DOHH2 (cell line): ENCODE measurements at regions not wholly inside any gene's neighbourhood (a gene's known extent, or its start where the extent isn't known, plus 50 kb on each side); places are given as distances from the start of the nearest gene placed in this dataset.

Source experiments
- H3F3A ChIP-seq: fragments of 200-600 bp; sonication (generic), shearing (Covaris generic); 2 replicates; pipeline ENCODE4 v1.6.0; 2016; ENCODE audit warnings: antibody characterized with exemption, mild to moderate bottlenecking; ENCODE audit not compliant: control insufficient read depth, insufficient read depth
- H3K27ac ChIP-seq: fragments of 200-600 bp; sonication (generic); 2 replicates; pipeline ENCODE4 v1.5.1; 2014; ENCODE audit warnings: low read depth, mild to moderate bottlenecking, low read length, moderate library complexity
- H3K27me3 ChIP-seq: fragments of 200-600 bp; sonication (generic); 2 replicates; pipeline ENCODE4 v1.6.1; 2014; ENCODE audit warnings: mild to moderate bottlenecking, low read length, mixed read lengths; ENCODE audit not compliant: control insufficient read depth
- H3K36me3 ChIP-seq: fragments of 200-600 bp; sonication (generic); 2 replicates; pipeline ENCODE4 v1.6.1; 2014; ENCODE audit warnings: mild to moderate bottlenecking, low read length, moderate library complexity, mixed read lengths; ENCODE audit not compliant: control insufficient read depth
- H3K4me1 ChIP-seq: fragments of 200-600 bp; sonication (generic); 2 replicates; pipeline ENCODE4 v1.6.1; 2014; ENCODE audit warnings: mild to moderate bottlenecking, low read length, mixed read lengths; ENCODE audit not compliant: control insufficient read depth
- H3K4me2 ChIP-seq: fragments of 200-600 bp; sonication (generic); 2 replicates; pipeline ENCODE4 v1.6.0; 2014; ENCODE audit warnings: mild to moderate bottlenecking, low read length, moderate library complexity
- H3K4me3 ChIP-seq: fragments of 200-600 bp; sonication (generic); 2 replicates; pipeline ENCODE4 v1.5.1; 2014; ENCODE audit warnings: mild to moderate bottlenecking, low read length, mixed read lengths
- H3K79me2 ChIP-seq: fragments of 200-600 bp; sonication (generic); 2 replicates; pipeline ENCODE4 v1.6.1; 2014; ENCODE audit warnings: mild to moderate bottlenecking, low read length, mixed read lengths; ENCODE audit not compliant: control insufficient read depth
- H3K9me2 ChIP-seq: fragments of 200-600 bp; sonication (generic); replicated peaks from 2 replicates; pipeline ENCODE4 v1.6.1; 2014; ENCODE audit warnings: mild to moderate bottlenecking, low read length, mixed read lengths; ENCODE audit not compliant: control insufficient read depth
- H3K9me3 ChIP-seq: fragments of 200-600 bp; sonication (generic); 2 replicates; pipeline ENCODE4 v1.6.1; 2014; ENCODE audit warnings: antibody characterized with exemption, low read length, mixed read lengths; ENCODE audit not compliant: control insufficient read depth, insufficient read depth
- H4K20me1 ChIP-seq: fragments of 200-600 bp; sonication (generic); 2 replicates; pipeline ENCODE4 v1.6.0; 2014; ENCODE audit warnings: low read depth, mild to moderate bottlenecking, antibody characterized with exemption, low read length, moderate library complexity; ENCODE audit not compliant: control insufficient read depth, insufficient read depth
- EZH2phosphoT487 ChIP-seq: fragments of 200-600 bp; sonication (generic); IDR thresholded peaks from 2 replicates; pipeline ENCODE4 v1.6.1; 2017; ENCODE audit warnings: borderline replicate concordance, mild to moderate bottlenecking, antibody characterized with exemption, low read length, moderate library complexity, mixed read lengths
- TF ChIP-seq, protein P1 (sequence below): fragments of 200-600 bp; sonication (generic); IDR thresholded peaks from one replicate; pipeline ENCODE4 v1.5.1; 2014; ENCODE audit warnings: antibody characterized with exemption, mild to moderate bottlenecking, low read depth, low read length; ENCODE audit not compliant: poor library complexity, severe bottlenecking

DNA sequence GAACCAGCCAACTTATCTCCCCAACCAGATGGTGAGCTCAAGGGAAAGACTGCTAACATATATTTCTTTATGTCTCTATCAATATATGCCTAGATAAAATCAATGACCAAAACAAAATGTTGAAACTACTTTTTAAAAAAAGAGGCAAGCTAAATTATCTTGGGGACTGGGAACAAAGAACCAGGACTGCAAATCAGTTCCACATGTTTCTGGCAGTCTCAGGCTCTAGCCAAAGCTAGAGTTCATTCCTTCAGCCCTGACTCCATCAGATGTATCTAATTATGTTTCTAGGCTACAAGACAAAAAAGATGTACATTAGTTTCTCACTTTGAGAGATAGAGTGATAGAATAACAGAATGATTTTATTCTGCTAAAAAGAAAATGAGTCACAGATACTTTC lies 1290.3 kb upstream of the SORCS1 start:
- H3K27me3 ChIP-seq: no peaks in the 10 kb centered on the region
- H3K79me2 ChIP-seq: no peaks in the 10 kb centered on the region
- no peaks in the 10 kb centered on the region for H3K36me3 ChIP-seq
- H4K20me1 ChIP-seq: no peaks in the 10 kb centered on the region
- no peaks in the 10 kb centered on the region; the same call in 1 of the 2 replicates for H3K9me3 ChIP-seq
- no peak for TF ChIP-seq EZH2phosphoT487
- TF ChIP-seq, protein P1, sequence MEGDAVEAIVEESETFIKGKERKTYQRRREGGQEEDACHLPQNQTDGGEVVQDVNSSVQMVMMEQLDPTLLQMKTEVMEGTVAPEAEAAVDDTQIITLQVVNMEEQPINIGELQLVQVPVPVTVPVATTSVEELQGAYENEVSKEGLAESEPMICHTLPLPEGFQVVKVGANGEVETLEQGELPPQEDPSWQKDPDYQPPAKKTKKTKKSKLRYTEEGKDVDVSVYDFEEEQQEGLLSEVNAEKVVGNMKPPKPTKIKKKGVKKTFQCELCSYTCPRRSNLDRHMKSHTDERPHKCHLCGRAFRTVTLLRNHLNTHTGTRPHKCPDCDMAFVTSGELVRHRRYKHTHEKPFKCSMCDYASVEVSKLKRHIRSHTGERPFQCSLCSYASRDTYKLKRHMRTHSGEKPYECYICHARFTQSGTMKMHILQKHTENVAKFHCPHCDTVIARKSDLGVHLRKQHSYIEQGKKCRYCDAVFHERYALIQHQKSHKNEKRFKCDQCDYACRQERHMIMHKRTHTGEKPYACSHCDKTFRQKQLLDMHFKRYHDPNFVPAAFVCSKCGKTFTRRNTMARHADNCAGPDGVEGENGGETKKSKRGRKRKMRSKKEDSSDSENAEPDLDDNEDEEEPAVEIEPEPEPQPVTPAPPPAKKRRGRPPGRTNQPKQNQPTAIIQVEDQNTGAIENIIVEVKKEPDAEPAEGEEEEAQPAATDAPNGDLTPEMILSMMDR: no peak
- no peaks in the 10 kb centered on the region for H3K4me1 ChIP-seq
- no peaks in the 10 kb centered on the region for H3F3A ChIP-seq
- no peak overlapping the region for H3K27ac ChIP-seq
- H3K4me3 ChIP-seq: no peak overlapping the region
- no peak overlapping the region for H3K4me2 ChIP-seq
- no peaks in the 10 kb centered on the region for H3K9me2 ChIP-seq

DNA sequence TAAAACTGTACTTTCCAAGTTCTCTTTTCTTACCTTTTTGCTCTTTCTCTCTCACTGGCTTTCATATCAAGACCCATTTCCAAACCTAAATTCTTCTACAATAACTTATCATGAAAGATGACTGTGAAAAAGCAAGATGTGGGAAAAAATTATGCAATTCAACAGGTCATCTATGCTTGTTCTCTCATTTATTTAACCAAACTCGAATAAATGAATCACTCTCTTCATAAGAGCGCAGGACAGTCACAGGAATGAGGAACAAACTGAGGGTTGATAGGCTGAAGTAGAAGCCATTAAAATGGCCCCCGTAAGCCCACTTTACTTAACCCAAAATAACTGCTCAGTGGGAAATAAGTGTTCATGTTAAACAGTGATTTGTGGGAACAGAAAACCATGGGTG lies 1289.7 kb upstream of the SORCS1 start:
- H3K4me2 ChIP-seq: no peak overlapping the region
- H3K27ac ChIP-seq: no peak overlapping the region
- no peaks in the 10 kb centered on the region for H3K4me1 ChIP-seq
- no peaks in the 10 kb centered on the region for H3K27me3 ChIP-seq
- TF ChIP-seq, protein P1: no peak
- no peak for TF ChIP-seq EZH2phosphoT487
- H4K20me1 ChIP-seq: no peaks in the 10 kb centered on the region
- no peaks in the 10 kb centered on the region; the same call in 1 of the 2 replicates for H3K9me3 ChIP-seq
- H3F3A ChIP-seq: no peaks in the 10 kb centered on the region
- no peaks in the 10 kb centered on the region for H3K9me2 ChIP-seq
- no peak overlapping the region for H3K4me3 ChIP-seq
- no peaks in the 10 kb centered on the region for H3K36me3 ChIP-seq
- no peaks in the 10 kb centered on the region for H3K79me2 ChIP-seq

DNA sequence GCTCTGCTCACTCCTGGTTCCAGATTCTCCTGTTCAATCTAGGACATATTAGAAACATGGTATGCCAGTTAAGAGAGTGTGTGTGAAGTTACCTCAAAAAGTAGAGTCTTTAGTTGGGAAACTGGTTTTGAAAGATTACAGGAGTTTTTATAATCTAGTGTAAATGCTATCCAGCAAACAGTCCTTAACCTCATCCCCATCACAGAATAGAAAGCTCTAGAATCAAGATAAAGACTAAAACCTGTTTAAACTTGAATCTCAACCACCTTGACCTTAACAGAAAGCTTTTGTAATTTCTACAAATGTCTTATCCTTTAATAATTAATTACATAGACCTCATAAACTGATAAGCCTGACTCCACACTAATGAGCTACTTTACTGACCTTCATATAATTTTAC lies 1288.7 kb upstream of the SORCS1 start:
- H3K9me3 ChIP-seq: no peaks in the 10 kb centered on the region; the same call in 1 of the 2 replicates
- TF ChIP-seq, protein P1: no peak
- no peak for TF ChIP-seq EZH2phosphoT487
- H3K4me3 ChIP-seq: no peak overlapping the region
- no peaks in the 10 kb centered on the region for H3K4me1 ChIP-seq
- no peak overlapping the region for H3K27ac ChIP-seq
- no peaks in the 10 kb centered on the region for H3K9me2 ChIP-seq
- H4K20me1 ChIP-seq: no peaks in the 10 kb centered on the region
- H3K4me2 ChIP-seq: no peak overlapping the region
- H3K36me3 ChIP-seq: no peaks in the 10 kb centered on the region
- no peaks in the 10 kb centered on the region for H3F3A ChIP-seq
- no peaks in the 10 kb centered on the region for H3K79me2 ChIP-seq
- no peaks in the 10 kb centered on the region for H3K27me3 ChIP-seq

DNA sequence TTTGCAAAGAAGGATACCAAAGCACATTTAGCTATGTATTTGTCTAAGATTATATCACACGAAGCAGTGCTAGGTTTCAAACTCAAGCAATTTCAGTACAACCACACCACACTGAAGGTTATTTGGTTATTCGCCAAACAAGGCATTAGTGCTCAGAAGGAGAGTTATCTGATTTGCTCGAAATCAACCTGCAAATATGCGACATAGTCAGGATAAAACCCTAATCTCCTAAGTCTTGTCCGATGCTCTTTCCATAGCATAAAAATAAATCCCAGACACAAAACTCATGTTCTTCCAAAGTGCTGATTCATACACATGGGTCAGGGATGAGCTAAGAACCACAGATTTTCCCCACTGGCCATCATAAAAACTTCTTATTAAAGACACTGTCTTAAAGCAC lies 1288.0 kb upstream of the SORCS1 start:
- TF ChIP-seq, protein P1: no peak
- no peak for TF ChIP-seq EZH2phosphoT487
- Histone ChIP-seq H3K79me2 (no peaks in the 10 kb centered on the region), H3K9me3 (no peaks in the 10 kb centered on the region; the same call in 1 of the 2 replicates), H3K27me3 (no peaks in the 10 kb centered on the region), H3K4me2 (no peak overlapping the region), H3K27ac (no peak overlapping the region), H3K4me1 (no peaks in the 10 kb centered on the region), H3K9me2 (no peaks in the 10 kb centered on the region), H3K4me3 (no peak overlapping the region), H4K20me1 (no peaks in the 10 kb centered on the region), H3K36me3 (no peaks in the 10 kb centered on the region), H3F3A (no peaks in the 10 kb centered on the region)
